Tongue (tissue), 1 donor: ENCODE measurements at regions not wholly inside any gene's neighbourhood (a gene's known extent, or its start where the extent isn't known, plus 50 kb on each side); places are given as distances from the start of the nearest gene placed in this dataset.
A peak's percentile ranks its signal among the peaks of the same experiment; 100 is the strongest.

Source experiments
- DNase-seq: peaks from one replicate; pipeline ENCODE4 v3.0.0-alpha.2; 2015

GRCh38 chr3:21138085-21138484, 612.9 kb downstream of the ZNF385D start:
- DNase-seq = no peak

GRCh38 chr3:21132896-21133295, 618.1 kb downstream of the ZNF385D start:
- DNase-seq = no peak

GRCh38 chr3:21120826-21121225, 630.2 kb downstream of the ZNF385D start:
- no peak for DNase-seq

- DNase-seq = no peak
Measured at GRCh38 chr3:21117370-21117769, 633.6 kb downstream of the ZNF385D start.

GRCh38 chr3:21109056-21109455, 642.0 kb downstream of the ZNF385D start:
- no peak for DNase-seq

GRCh38 chr3:21105784-21106183, 645.2 kb downstream of the ZNF385D start:
- DNase-seq = no peak

- no peak for DNase-seq
Measured at GRCh38 chr3:21100656-21101359, 650.2 kb downstream of the ZNF385D start.

- no peak for DNase-seq
Measured at GRCh38 chr3:21094686-21095085, 656.3 kb downstream of the ZNF385D start.

- no peak for DNase-seq
Measured at GRCh38 chr3:21073561-21073960, 677.4 kb downstream of the ZNF385D start.

GRCh38 chr3:21067031-21067813, 683.8 kb downstream of the ZNF385D start:
- DNase-seq = peak; percentile 14

GRCh38 chr3:21062831-21063294, 688.1 kb downstream of the ZNF385D start:
- DNase-seq = peak; percentile 75

- peak; percentile 65 for DNase-seq
Measured at GRCh38 chr3:21059404-21059803, 691.6 kb downstream of the ZNF385D start.

- no peak for DNase-seq
Measured at GRCh38 chr3:21056293-21056692, 694.7 kb downstream of the ZNF385D start.

GRCh38 chr3:21055015-21055414, 696.0 kb downstream of the ZNF385D start:
- peak; percentile 63 for DNase-seq

GRCh38 chr3:21054064-21054463, 696.9 kb downstream of the ZNF385D start:
- DNase-seq = no peak

GRCh38 chr3:21049334-21050062, 701.5 kb downstream of the ZNF385D start:
- peak; percentile 8 for DNase-seq

- DNase-seq = no peak
Measured at GRCh38 chr3:21043139-21043538, 707.9 kb downstream of the ZNF385D start.

- DNase-seq = no peak
Measured at GRCh38 chr3:21042184-21042583, 708.8 kb downstream of the ZNF385D start.

- peak; percentile 37 for DNase-seq
Measured at GRCh38 chr3:21041621-21042020, 709.4 kb downstream of the ZNF385D start.

GRCh38 chr3:21036888-21037287, 714.1 kb downstream of the ZNF385D start:
- no peak for DNase-seq

GRCh38 chr3:21028412-21028811, 722.6 kb downstream of the ZNF385D start:
- no peak for DNase-seq

GRCh38 chr3:21024563-21024962, 726.4 kb downstream of the ZNF385D start:
- no peak for DNase-seq

- no peak for DNase-seq
Measured at GRCh38 chr3:21020681-21021080, 730.3 kb downstream of the ZNF385D start.
